ENCODE measurements at regions not wholly inside any gene's neighbourhood (a gene's known extent, or its start where the extent isn't known, plus 50 kb on each side); places are given as distances from the start of the nearest gene placed in this dataset.

GRCh38 chr6:84512391-84512790 is 252.0 kb downstream of the TBX18 start (continued):
- no peak for TF ChIP-seq ZXDC (CRISPR knock-in tag; IDR thresholded peaks at IDR 0.05)

- 2% methylated on average over 3 of the region's 3 CpGs for WGBS (ENCODE audit: low lambda C conversion rate)
- Histone ChIP-seq H3K9ac (ENCODE audit: insufficient read depth, low read depth, low read length) (no peak overlapping the region), H3K79me2 (ENCODE audit: insufficient read depth, low read length) (no peaks in the 10 kb centered on the region), H3K4me1 (ENCODE audit: insufficient read depth, low read length) (no peaks in the 10 kb centered on the region), H3K4me3 (replicated peaks in 1 of 3; ENCODE audit: insufficient read depth in 1 of 3, low read depth in 2 of 3, low read length in 3 of 3) (no peak overlapping the region), H3K9me3 (ENCODE audit: low read length) (no peaks in the 10 kb centered on the region), H3K27ac (ENCODE audit: extremely low read length, insufficient read depth, low read length) (no peak overlapping the region), H4K20me1 (ENCODE audit: insufficient read depth, low read length) (no peaks in the 10 kb centered on the region), H2AFZ (ENCODE audit: low read length) (no peak overlapping the region), H3K27me3 (ENCODE audit: control insufficient read depth in 1 of 2, insufficient read depth in 2 of 2, low read length in 2 of 2) (no peaks in the 10 kb centered on the region), H3K36me3 (replicated peaks in 1 of 2; ENCODE audit: control insufficient read depth in 1 of 2, insufficient read depth in 2 of 2, low read length in 2 of 2) (no peaks in the 10 kb centered on the region), H3K4me2 (ENCODE audit: low read depth, low read length) (no peak overlapping the region)
- TF ChIP-seq ZUFSP (CRISPR knock-in tag; IDR thresholded peaks at IDR 0.05; ENCODE audit: borderline replicate concordance) = no peak
- no peak for TF ChIP-seq EZH2 (conservative IDR thresholded peaks at IDR 0.05; ENCODE audit: low read depth, low read length)
- TF ChIP-seq CREB3 (CRISPR knock-in tag; IDR thresholded peaks at IDR 0.05) = no peak
- TF ChIP-seq ZNF24 (IDR thresholded peaks at IDR 0.05) = no peak
- TF ChIP-seq MAFK (conservative IDR thresholded peaks at IDR 0.05 in 1 of 2, IDR thresholded peaks at IDR 0.05 in 1 of 2; ENCODE audit: low read length in 2 of 2) = 0 out of 4 replicates have a peak, but pooled peaks of 1 of the 2 experiments have one; percentile 10
- ATAC-seq (no peak), FAIRE-seq (no peak), DNase-seq (ENCODE audit: low spot score) (no peak)
- BruUV-seq (replicated peaks) = no TSS peak
- CTCF ChIA-PET (ENCODE audit: low intra/inter-chr PET ratio, low total read pairs) = no interaction called here
- POLR2A ChIA-PET = no interaction called here
- intact Hi-C loops (cut with micrococcal nuclease; ENCODE audit: unreplicated experiment) (no loop called here), in situ Hi-C loops (cut with HindIII; ENCODE audit: extremely low pct_ligation_motif_present, low pct_unique_long_range_greater_than_20kb) (no loop called here)
These were observed 252.5 kb downstream of the TBX18 start for GRCh38 chr6:84511929-84512328.
